ENCODE measurements at regions not wholly inside any gene's neighbourhood (a gene's known extent, or its start where the extent isn't known, plus 50 kb on each side); places are given as distances from the start of the nearest gene placed in this dataset.
A peak's percentile ranks its signal among the peaks of the same experiment; 100 is the strongest.

GRCh38 chr7:34217972-34218371, 312.6 kb downstream of the BMPER start:
- Histone ChIP-seq H3K27me3 (ENCODE audit: insufficient read depth, low read depth) (0 out of 2 replicates have a peak, but pooled peaks cover 5% of the 10 kb centered on the region), H3F3A (ENCODE audit: insufficient read depth, low read depth) (no peaks in the 10 kb centered on the region), H2AFZ (no peak overlapping the region), H4K20me1 (ENCODE audit: insufficient read depth) (no peaks in the 10 kb centered on the region), H3K36me3 (ENCODE audit: low read depth) (no peaks in the 10 kb centered on the region), H3K9me2 (ENCODE audit: insufficient read depth) (no peaks in the 10 kb centered on the region; the same call in 1 of the 2 replicates), H3K4me3 (no peak overlapping the region), H3K4me2 (no peak overlapping the region), H3K4me1 (replicated peaks; ENCODE audit: insufficient read depth) (no peaks in the 10 kb centered on the region), H3K9me3 (ENCODE audit: insufficient read depth, low read depth) (no peaks in the 10 kb centered on the region), H3K79me2 (ENCODE audit: low read depth) (no peaks in the 10 kb centered on the region), H3K27ac (no peak overlapping the region)
- no TSS peak for BruUV-seq (replicated peaks)
- intact Hi-C loops (cut with micrococcal nuclease; ENCODE audit: unreplicated experiment), result no loop called here
- no peak for TF ChIP-seq CTCF (conservative IDR thresholded peaks at IDR 0.05)
- no peak for TF ChIP-seq EZH2 (IDR thresholded peaks at IDR 0.05; ENCODE audit: low read depth)
- DNase-seq, result no peak
- ChIA-PET POLR2A (ENCODE audit: unreplicated experiment) (no interaction called here), CTCF (no interaction called here)

- Histone ChIP-seq H3K4me3 (no peak overlapping the region), H3K9me2 (ENCODE audit: insufficient read depth) (no peaks in the 10 kb centered on the region; the same call in 1 of the 2 replicates), H3K4me2 (no peak overlapping the region), H3F3A (ENCODE audit: insufficient read depth, low read depth) (no peaks in the 10 kb centered on the region), H3K4me1 (replicated peaks; ENCODE audit: insufficient read depth) (no peaks in the 10 kb centered on the region), H3K9me3 (ENCODE audit: insufficient read depth, low read depth) (no peaks in the 10 kb centered on the region), H3K27me3 (ENCODE audit: insufficient read depth, low read depth) (no peaks in the 10 kb centered on the region), H4K20me1 (ENCODE audit: insufficient read depth) (no peaks in the 10 kb centered on the region), H3K27ac (no peak overlapping the region), H3K79me2 (ENCODE audit: low read depth) (no peaks in the 10 kb centered on the region), H3K36me3 (ENCODE audit: low read depth) (no peaks in the 10 kb centered on the region), H2AFZ (no peak overlapping the region)
- no peak for DNase-seq
- no TSS peak for BruUV-seq (replicated peaks)
- ChIA-PET POLR2A (ENCODE audit: unreplicated experiment) (no interaction called here), CTCF (no interaction called here)
- intact Hi-C loops (cut with micrococcal nuclease; ENCODE audit: unreplicated experiment), result no loop called here
- TF ChIP-seq CTCF (conservative IDR thresholded peaks at IDR 0.05), result no peak
- no peak for TF ChIP-seq EZH2 (IDR thresholded peaks at IDR 0.05; ENCODE audit: low read depth)
Measured at GRCh38 chr7:34219153-34219718, 313.9 kb downstream of the BMPER start.

- H3K27me3 ChIP-seq (ENCODE audit: insufficient read depth, low read depth), result no peaks in the 10 kb centered on the region
- CTCF ChIA-PET, result no interaction called here
- no peaks in the 10 kb centered on the region for H3K4me1 ChIP-seq (replicated peaks; ENCODE audit: insufficient read depth)
- intact Hi-C loops (cut with micrococcal nuclease; ENCODE audit: unreplicated experiment), result no loop called here
- no peaks in the 10 kb centered on the region for H3K36me3 ChIP-seq (ENCODE audit: low read depth)
- no peaks in the 10 kb centered on the region for H3F3A ChIP-seq (ENCODE audit: insufficient read depth, low read depth)
- H3K4me3 ChIP-seq, result no peak overlapping the region
- BruUV-seq (replicated peaks), result no TSS peak
- H2AFZ ChIP-seq, result no peak overlapping the region
- peak in 1 of 2 experiments; percentile 21 for DNase-seq
- no peak overlapping the region for H3K4me2 ChIP-seq
- H3K9me3 ChIP-seq (ENCODE audit: insufficient read depth, low read depth), result no peaks in the 10 kb centered on the region
- no peaks in the 10 kb centered on the region; the same call in 1 of the 2 replicates for H3K9me2 ChIP-seq (ENCODE audit: insufficient read depth)
- no peaks in the 10 kb centered on the region for H4K20me1 ChIP-seq (ENCODE audit: insufficient read depth)
- POLR2A ChIA-PET (ENCODE audit: unreplicated experiment), result no interaction called here
- TF ChIP-seq CTCF (conservative IDR thresholded peaks at IDR 0.05) (no peak), EZH2 (IDR thresholded peaks at IDR 0.05; ENCODE audit: low read depth) (no peak)
- H3K27ac ChIP-seq, result no peak overlapping the region
- H3K79me2 ChIP-seq (ENCODE audit: low read depth), result no peaks in the 10 kb centered on the region
Measured at GRCh38 chr7:34220506-34221185, 315.3 kb downstream of the BMPER start.

Data from PC-9 (cell line).